HepG2 (cell line): ENCODE measurements at regions not wholly inside any gene's neighbourhood (a gene's known extent, or its start where the extent isn't known, plus 50 kb on each side); places are given as distances from the start of the nearest gene placed in this dataset.
"Not testable (repeated sequence)": the region's sequence is repeated elsewhere in the genome, so short reads cannot be mapped to it uniquely, and the experiment has no call there.

ENCODE experiments used
- ARID3A ChIP-seq: IDR thresholded peaks from 2 replicates; pipeline ENCODE4 v1.6.1; 2012; ENCODE audit warnings: low read depth, low read length, improper control_type of control experiment
- CTCF ChIP-seq: sonication (generic); formaldehyde crosslinking; IDR thresholded peaks from 2 replicates; pipeline ENCODE4 v1.5.0; 2020; ENCODE audit warnings: mild to moderate bottlenecking, missing genetic modification reagents, moderate library complexity
- HOXA3 ChIP-seq: sonication (generic); formaldehyde crosslinking; IDR thresholded peaks from 2 replicates; pipeline ENCODE4 v1.5.0; 2020; ENCODE audit warnings: missing genetic modification reagents
- JUNB ChIP-seq: sonication (generic); formaldehyde crosslinking; IDR thresholded peaks from 2 replicates; pipeline ENCODE4 v1.8.0; 2022; ENCODE audit warnings: missing genetic modification reagents, mild to moderate bottlenecking, borderline replicate concordance
- POLR2A ChIP-seq, 2 experiments: IDR thresholded peaks; 2 replicates each; pipeline ENCODE4 v1.6.1; 2011; ENCODE audit warnings: low read depth in 2 of 2, low read length in 2 of 2, mild to moderate bottlenecking in 1 of 2, moderate library complexity in 1 of 2; ENCODE audit not compliant: insufficient read depth in 1 of 2
- SMARCC2 ChIP-seq: fragments of 450-650 bp; IDR thresholded peaks from 2 replicates; pipeline ENCODE4 v1.6.1; 2017; ENCODE audit warnings: antibody characterized with exemption, mild to moderate bottlenecking
- SRSF9 ChIP-seq: fragments of 200-400 bp; formaldehyde crosslinking; IDR thresholded peaks from 2 replicates; pipeline ENCODE4 v1.6.1; 2018; ENCODE audit warnings: borderline replicate concordance, mild to moderate bottlenecking, low read depth, low read length; ENCODE audit not compliant: insufficient read depth, poor library complexity, severe bottlenecking
- TRIM24 ChIP-seq: sonication (generic); formaldehyde crosslinking; IDR thresholded peaks from 2 replicates; pipeline ENCODE4 v1.8.0; 2022; ENCODE audit warnings: mild to moderate bottlenecking, missing genetic modification reagents
- ZC3H4 ChIP-seq: sonication (generic); formaldehyde crosslinking; IDR thresholded peaks from 2 replicates; pipeline ENCODE4 v1.4.0; 2020; ENCODE audit warnings: missing genetic modification reagents, borderline replicate concordance
- ZFX ChIP-seq: sonication (generic); formaldehyde crosslinking; IDR thresholded peaks from 2 replicates; pipeline ENCODE4 v1.4.0; 2020; ENCODE audit warnings: mild to moderate bottlenecking, low read depth, missing genetic modification reagents, moderate library complexity
- ZNF24 ChIP-seq: fragments of 450-650 bp; IDR thresholded peaks from 2 replicates; pipeline ENCODE4 v1.6.1; 2017; ENCODE audit warnings: antibody characterized with exemption, mild to moderate bottlenecking
- ZNF343 ChIP-seq: sonication (generic); formaldehyde crosslinking; IDR thresholded peaks from 2 replicates; pipeline ENCODE4 v1.4.0; 2020; ENCODE audit warnings: mild to moderate bottlenecking, missing genetic modification reagents
- ZNF644 ChIP-seq: IDR thresholded peaks from 2 replicates; pipeline ENCODE4 v1.6.1; 2016; ENCODE audit warnings: low read depth

GRCh38 chr6:81344026-81344425 is 408.5 kb downstream of the TENT5A start:
- TF ChIP-seq SRSF9; JUNB (CRISPR knock-in tag); POLR2A (IDR thresholded peaks at IDR 0.05; ENCODE audit: insufficient read depth in 1 of 2, low read depth in 2 of 2, low read length in 2 of 2); ZC3H4 (CRISPR knock-in tag); ZNF343 (CRISPR knock-in tag); ZFX; TRIM24 (CRISPR knock-in tag); ZNF24; HOXA3 (CRISPR knock-in tag); ZNF644 (CRISPR knock-in tag); ARID3A; SMARCC2; CTCF (CRISPR knock-in tag): not testable (repeated sequence)
